Endothelial cell of umbilical vein (primary cell): ENCODE measurements at regions not wholly inside any gene's neighbourhood (a gene's known extent, or its start where the extent isn't known, plus 50 kb on each side); places are given as distances from the start of the nearest gene placed in this dataset.

Source experiments
- BruUV-seq: library from RNA; stranded (reverse); fragments of 400-500 nt; replicated peaks from 2 replicates; lab custom pipeline; 2021; lab: Mats Ljungman, UMichigan
- CTCF ChIA-PET: fragments of 300-600, 350-600 bp; sonication (Branson Sonifier 250); formaldehyde crosslinking; loops from one replicate; lab custom pipeline; 2021; ENCODE audit warnings: antibody characterized with exemption, inconsistent platforms; lab: Charles Lee
- POLR2A ChIA-PET: fragments of 300-600, 350-600 bp; sonication (Branson Sonifier 250); formaldehyde crosslinking; loops from one replicate; lab custom pipeline; 2021; ENCODE audit warnings: antibody characterized with exemption, inconsistent platforms; lab: Charles Lee
- DNase-seq: peaks from one replicate; pipeline ENCODE4 v3.0.0-alpha.2; 2011; ENCODE audit warnings: low read depth, low spot score
- FAIRE-seq: peaks from 2 replicates; lab custom pipeline; 2011; peaks lifted over from hg19 to GRCh38; lab: Jason Lieb, UNC
- H2AFZ ChIP-seq: 2 replicates; pipeline ENCODE4 v1.6.0; 2012; ENCODE audit warnings: low read depth, low read length, control low read depth, inconsistent platforms
- H3K27ac ChIP-seq: 2 replicates; pipeline ENCODE4 v1.5.1; 2011; ENCODE audit warnings: low read depth, mild to moderate bottlenecking, control low read depth, low read length, moderate library complexity; ENCODE audit not compliant: insufficient read depth
- H3K27me3 ChIP-seq, 2 experiments: 2 replicates each; pipeline versions ENCODE4 v1.6.0 to v1.6.1; 2011; ENCODE audit warnings: low read length in 2 of 2, mixed read lengths in 1 of 2; ENCODE audit not compliant: control insufficient read depth in 2 of 2, insufficient read depth in 2 of 2
- H3K36me3 ChIP-seq, 2 experiments: 2 replicates in 1 of 2; 3 replicates in 1 of 2; pipeline ENCODE4 v1.5.1; 2011; ENCODE audit warnings: low read length in 2 of 2, mild to moderate bottlenecking in 1 of 2, moderate library complexity in 1 of 2; ENCODE audit not compliant: control insufficient read depth in 2 of 2, insufficient read depth in 2 of 2; ENCODE audit errors: extremely low read depth in 1 of 2
- H3K4me1 ChIP-seq: 3 replicates; pipeline ENCODE4 v1.5.1; 2011; ENCODE audit warnings: mild to moderate bottlenecking, low read length; ENCODE audit not compliant: control insufficient read depth, insufficient read depth; ENCODE audit errors: extremely low read depth
- H3K4me2 ChIP-seq: 2 replicates; pipeline ENCODE4 v1.6.1; 2011; ENCODE audit warnings: low read length, control low read depth, mixed read lengths; ENCODE audit not compliant: insufficient read depth
- H3K4me3 ChIP-seq, 3 experiments: fragments of 200-600 bp in 1 of 3; sonication (generic), shearing (Covaris generic) in 1 of 3; replicated peaks in 1 of 3; 2 replicates each; pipeline ENCODE4 v1.5.1; 2011 to 2016; ENCODE audit warnings: control low read depth in 3 of 3, low read length in 3 of 3, mild to moderate bottlenecking in 2 of 3, inconsistent platforms in 1 of 3, low read depth in 1 of 3, moderate library complexity in 1 of 3; ENCODE audit not compliant: insufficient read depth in 1 of 3
- H3K79me2 ChIP-seq: 2 replicates; pipeline ENCODE4 v1.6.0; 2012; ENCODE audit warnings: low read length, inconsistent platforms; ENCODE audit not compliant: control insufficient read depth, insufficient read depth
- H3K9ac ChIP-seq: replicated peaks from 2 replicates; pipeline ENCODE3; 2011; ENCODE audit warnings: low read length, control low read depth; ENCODE audit not compliant: insufficient read depth; ENCODE audit errors: extremely low read depth
- H3K9me1 ChIP-seq: replicated peaks from 3 replicates; pipeline ENCODE4 v1.6.0; 2011; ENCODE audit warnings: mild to moderate bottlenecking, low read length; ENCODE audit not compliant: control insufficient read depth, insufficient read depth; ENCODE audit errors: extremely low read depth
- H3K9me3 ChIP-seq: replicated peaks from 2 replicates; pipeline ENCODE4 v1.5.1; 2012; ENCODE audit warnings: low read length, inconsistent platforms; ENCODE audit not compliant: control insufficient read depth, insufficient read depth
- H4K20me1 ChIP-seq: replicated peaks from 2 replicates; pipeline ENCODE3; 2011; ENCODE audit warnings: mild to moderate bottlenecking, low read length; ENCODE audit not compliant: control insufficient read depth, insufficient read depth; ENCODE audit errors: extremely low read depth
- FOS ChIP-seq: IDR thresholded peaks from 2 replicates; pipeline ENCODE4 v1.6.1; 2011; ENCODE audit warnings: mild to moderate bottlenecking, low read length, moderate library complexity, borderline replicate concordance; ENCODE audit not compliant: insufficient read depth
- GATA2 ChIP-seq: IDR thresholded peaks from 2 replicates; pipeline ENCODE4 v1.7.0; 2011; ENCODE audit warnings: low read depth, mild to moderate bottlenecking, moderate library complexity, mixed read lengths, low read length; ENCODE audit not compliant: insufficient read length, insufficient read depth
- JUN ChIP-seq: IDR thresholded peaks from 2 replicates; pipeline ENCODE4 v1.6.1; 2011; ENCODE audit warnings: borderline replicate concordance, low read depth; ENCODE audit not compliant: insufficient read length, insufficient read depth
- MYC ChIP-seq: IDR thresholded peaks from one replicate; pipeline ENCODE4 v1.6.1; 2011; ENCODE audit warnings: mild to moderate bottlenecking, low read depth, low read length
- POLR2A ChIP-seq: IDR thresholded peaks from 2 replicates; pipeline ENCODE4 v1.6.1; 2012; ENCODE audit warnings: low read depth, mild to moderate bottlenecking, control low read depth, low read length
- dilution Hi-C: fragments of 300-500 bp; cut with MboI; formaldehyde crosslinking; loops from one replicate; pipeline ENCODE4 v1.15.0; 2019; ENCODE audit warnings: low sequenced_read_pairs; ENCODE audit not compliant: extremely low pct_ligation_motif_present
- intact Hi-C: fragments of 100-400 bp; cut with micrococcal nuclease; formaldehyde crosslinking; loops from one replicate; pipeline ENCODE4 v1.10.0; 2022
- TF ChIP-seq, protein P1 (sequence below): IDR thresholded peaks from 2 replicates; pipeline ENCODE4 v1.6.1; 2011; ENCODE audit not compliant: insufficient read depth, insufficient read length

DNA sequence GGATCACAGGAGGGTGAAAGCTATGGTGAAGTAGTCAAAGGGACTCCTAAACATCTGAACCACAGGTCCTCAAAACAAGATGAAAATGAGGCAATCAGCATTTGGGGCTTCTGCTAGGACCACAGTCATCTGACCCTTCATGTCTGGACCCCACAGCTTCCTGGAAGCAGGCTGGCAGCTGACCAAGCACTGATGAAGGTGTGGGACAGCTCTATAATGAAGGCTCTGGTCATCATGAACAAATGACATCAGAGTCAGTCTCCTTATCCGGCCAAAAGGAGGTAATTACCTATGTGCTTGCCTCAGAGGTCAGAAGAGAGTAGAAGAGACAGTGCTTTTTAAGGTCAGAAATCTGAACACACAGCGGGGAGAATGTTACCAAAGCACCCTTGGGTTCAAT lies 101.2 kb upstream of the GNAO1 start:
- TF ChIP-seq FOS (no peak), POLR2A (no peak), MYC (no peak)
- TF ChIP-seq, protein P1, sequence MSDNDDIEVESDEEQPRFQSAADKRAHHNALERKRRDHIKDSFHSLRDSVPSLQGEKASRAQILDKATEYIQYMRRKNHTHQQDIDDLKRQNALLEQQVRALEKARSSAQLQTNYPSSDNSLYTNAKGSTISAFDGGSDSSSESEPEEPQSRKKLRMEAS = no peak
- FAIRE-seq (no peak), DNase-seq (no peak)
- Histone ChIP-seq H3K4me2 (no peak overlapping the region), H3K9me3 (no peaks in the 10 kb centered on the region), H2AFZ (no peak overlapping the region), H3K36me3 (no peaks in the 10 kb centered on the region), H3K27me3 (no peaks in the 10 kb centered on the region), H3K4me1 (no peaks in the 10 kb centered on the region), H3K4me3 (no peak overlapping the region), H3K27ac (no peak overlapping the region), H4K20me1 (no peaks in the 10 kb centered on the region), H3K79me2 (no peaks in the 10 kb centered on the region), H3K9ac (no peak overlapping the region), H3K9me1 (no peaks in the 10 kb centered on the region)
- intact Hi-C loops = no loop called here
- ChIA-PET CTCF (no interaction called here), POLR2A (no interaction called here)
- BruUV-seq = no TSS peak
- dilution Hi-C loops = no loop called here

DNA sequence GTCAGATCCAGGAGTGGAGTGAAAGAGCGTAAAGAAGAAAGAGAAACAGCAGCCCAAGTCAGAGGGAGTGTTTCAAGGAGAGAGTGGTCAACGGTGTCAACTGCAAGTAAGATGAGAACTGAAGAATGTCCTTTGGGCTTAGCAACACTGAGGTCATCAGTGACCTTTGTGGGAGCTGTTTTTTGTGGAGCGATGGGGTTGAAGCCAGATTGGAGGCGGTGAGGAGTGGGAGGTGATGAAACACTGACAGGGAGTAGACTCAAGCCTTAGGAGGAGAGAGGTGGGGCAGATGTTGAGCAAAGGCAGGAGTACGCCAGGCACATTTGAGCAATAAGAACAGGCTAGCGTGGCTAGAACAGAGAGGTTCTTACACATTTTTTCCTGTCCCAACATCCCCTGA lies 103.7 kb upstream of the GNAO1 start:
- Histone ChIP-seq H2AFZ (no peak overlapping the region), H3K4me3 (no peak overlapping the region), H3K27me3 (no peaks in the 10 kb centered on the region), H3K4me1 (no peaks in the 10 kb centered on the region), H3K9me1 (no peaks in the 10 kb centered on the region), H3K9me3 (no peaks in the 10 kb centered on the region), H3K27ac (no peak overlapping the region), H4K20me1 (no peaks in the 10 kb centered on the region), H3K36me3 (no peaks in the 10 kb centered on the region), H3K4me2 (no peak overlapping the region), H3K9ac (no peak overlapping the region), H3K79me2 (no peaks in the 10 kb centered on the region)
- ChIA-PET POLR2A (no interaction called here), CTCF (no interaction called here)
- BruUV-seq = no TSS peak
- TF ChIP-seq GATA2 = no peak
- no peak for TF ChIP-seq POLR2A
- no peak for TF ChIP-seq MYC
- no peak for TF ChIP-seq JUN
- intact Hi-C loops = no loop called here
- DNase-seq (no peak), FAIRE-seq (no peak)
- dilution Hi-C loops = no loop called here
